ENCODE measurements at regions not wholly inside any gene's neighbourhood (a gene's known extent, or its start where the extent isn't known, plus 50 kb on each side); places are given as distances from the start of the nearest gene placed in this dataset.

DNA sequence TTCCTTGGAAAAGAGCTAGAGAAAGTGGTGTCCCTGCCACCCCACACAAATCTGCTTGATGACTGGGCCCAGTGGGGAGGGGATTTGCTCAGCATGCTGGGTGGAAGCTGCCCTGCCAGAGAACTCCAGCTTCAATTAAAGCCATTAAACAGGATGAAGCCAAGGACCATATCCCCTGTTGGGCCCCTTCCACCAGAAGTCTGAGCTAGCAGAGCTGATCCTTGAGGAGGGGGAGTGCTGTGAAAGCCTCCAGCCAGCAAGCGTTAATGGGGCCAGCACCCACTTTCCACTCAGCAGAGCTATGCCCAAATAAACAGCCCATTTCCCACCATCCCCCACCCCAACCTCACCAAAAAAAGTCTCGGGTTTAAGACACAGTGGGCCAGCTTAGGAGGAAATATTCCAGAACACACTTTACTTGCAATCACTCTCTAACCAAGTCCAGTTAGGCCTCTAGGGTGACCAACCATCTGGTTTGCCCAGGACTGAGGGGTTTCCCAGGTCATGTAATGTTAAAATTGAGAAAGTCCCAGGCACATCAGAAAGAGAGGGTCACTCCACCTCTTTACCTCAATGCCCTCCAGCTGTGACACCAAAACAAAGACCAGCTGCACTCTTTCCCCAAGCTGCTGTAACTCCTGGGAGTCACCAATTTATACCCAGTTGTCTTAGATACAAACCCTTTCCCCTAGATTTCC, 132.3 kb downstream of the FOXI3 start:
- DNase-seq (ENCODE audit: low spot score) (no peak), ATAC-seq (ENCODE audit: low FRiP score) (no peak)
- TF ChIP-seq, protein P1, sequence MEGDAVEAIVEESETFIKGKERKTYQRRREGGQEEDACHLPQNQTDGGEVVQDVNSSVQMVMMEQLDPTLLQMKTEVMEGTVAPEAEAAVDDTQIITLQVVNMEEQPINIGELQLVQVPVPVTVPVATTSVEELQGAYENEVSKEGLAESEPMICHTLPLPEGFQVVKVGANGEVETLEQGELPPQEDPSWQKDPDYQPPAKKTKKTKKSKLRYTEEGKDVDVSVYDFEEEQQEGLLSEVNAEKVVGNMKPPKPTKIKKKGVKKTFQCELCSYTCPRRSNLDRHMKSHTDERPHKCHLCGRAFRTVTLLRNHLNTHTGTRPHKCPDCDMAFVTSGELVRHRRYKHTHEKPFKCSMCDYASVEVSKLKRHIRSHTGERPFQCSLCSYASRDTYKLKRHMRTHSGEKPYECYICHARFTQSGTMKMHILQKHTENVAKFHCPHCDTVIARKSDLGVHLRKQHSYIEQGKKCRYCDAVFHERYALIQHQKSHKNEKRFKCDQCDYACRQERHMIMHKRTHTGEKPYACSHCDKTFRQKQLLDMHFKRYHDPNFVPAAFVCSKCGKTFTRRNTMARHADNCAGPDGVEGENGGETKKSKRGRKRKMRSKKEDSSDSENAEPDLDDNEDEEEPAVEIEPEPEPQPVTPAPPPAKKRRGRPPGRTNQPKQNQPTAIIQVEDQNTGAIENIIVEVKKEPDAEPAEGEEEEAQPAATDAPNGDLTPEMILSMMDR (IDR thresholded peaks at IDR 0.05) = no peak

DNA sequence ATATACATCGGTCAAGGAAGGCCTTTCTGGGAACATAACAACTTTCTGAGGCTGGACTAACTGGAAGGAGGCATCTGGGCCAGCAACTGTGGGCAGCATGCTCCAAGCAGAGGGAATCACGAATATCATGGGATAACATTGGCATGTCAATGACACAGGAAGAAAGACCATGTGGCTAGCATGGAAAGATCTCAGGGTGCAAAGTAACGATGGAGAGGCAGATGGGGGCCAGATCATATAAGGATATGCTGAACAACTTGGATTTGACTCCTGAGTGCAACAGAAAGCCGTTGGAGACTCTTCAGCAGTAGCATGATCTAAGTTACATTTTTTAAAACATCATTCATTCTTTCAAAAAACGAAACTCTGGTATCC, 133.6 kb downstream of the FOXI3 start:
- TF ChIP-seq, protein P1 (IDR thresholded peaks at IDR 0.05) = no peak
- ATAC-seq (ENCODE audit: low FRiP score) = no peak

DNA sequence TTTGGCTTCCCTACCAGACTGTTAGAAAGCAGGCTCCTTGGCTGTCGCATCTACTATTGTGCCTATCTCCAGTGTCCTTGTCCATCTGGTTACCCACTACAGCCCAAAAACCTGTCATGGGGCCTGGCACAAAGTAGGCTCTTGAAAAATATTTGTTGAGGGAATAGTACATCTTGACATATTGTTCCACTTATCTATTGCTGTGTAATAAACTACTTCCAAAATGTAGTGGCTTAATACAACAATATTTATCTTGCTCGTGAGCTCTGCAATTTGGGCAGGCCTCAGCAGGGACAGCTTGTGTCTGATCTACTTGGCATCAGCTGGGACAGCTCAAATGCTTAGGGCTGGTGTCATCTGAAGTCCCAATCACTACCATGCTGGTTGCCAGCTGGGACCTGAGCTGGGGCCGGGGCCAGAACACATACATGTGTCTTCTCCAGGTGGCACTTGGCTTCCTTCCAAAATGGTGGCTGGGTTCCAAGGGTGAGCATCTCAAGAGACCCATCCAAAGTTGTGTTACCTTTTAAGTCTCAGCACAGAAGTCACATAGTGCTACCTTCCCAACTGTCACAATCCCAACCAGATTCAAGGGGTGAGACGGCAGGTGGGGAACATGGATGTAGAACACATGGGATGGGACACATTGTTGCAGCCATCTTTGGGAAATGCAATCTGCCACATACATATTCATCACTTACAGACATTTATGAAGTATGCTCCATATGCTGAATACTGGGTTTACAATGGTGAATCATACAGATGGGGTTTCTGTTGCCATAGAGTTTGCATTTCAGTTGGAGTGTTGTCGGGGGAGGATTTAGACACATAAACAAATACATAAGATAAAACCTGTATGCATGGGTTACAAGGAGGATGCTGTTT, 134.2 kb downstream of the FOXI3 start:
- ATAC-seq (ENCODE audit: low FRiP score) = no peak
- TF ChIP-seq, protein P1 (IDR thresholded peaks at IDR 0.05) = no peak
- DNase-seq (ENCODE audit: low spot score) = no peak

More for the DNA sequence above, 133.6 kb downstream of the FOXI3 start:
- DNase-seq (ENCODE audit: low spot score) = no peak

DNA sequence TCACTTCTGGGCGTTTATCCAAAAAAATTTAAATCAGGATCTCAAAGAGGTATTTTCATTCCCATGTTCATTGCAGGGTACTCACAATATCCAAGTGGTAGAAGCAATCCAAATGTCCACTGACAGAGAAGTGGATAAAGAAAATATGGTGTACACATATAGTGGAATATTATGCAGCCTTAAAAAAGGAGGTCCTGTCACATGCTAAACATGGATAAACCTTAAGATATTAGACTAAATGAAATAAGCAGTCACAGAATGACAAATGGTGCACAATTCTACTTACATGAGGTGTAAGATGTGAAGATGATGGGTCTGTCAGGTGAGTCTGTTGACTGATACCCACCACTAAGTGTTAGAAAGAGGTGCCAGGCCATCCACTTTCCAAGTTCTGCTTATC, 140.6 kb downstream of the THNSL2 start:
- ATAC-seq (ENCODE audit: low FRiP score) (no peak), DNase-seq (ENCODE audit: low spot score) (no peak)
- TF ChIP-seq, protein P1 (IDR thresholded peaks at IDR 0.05) = no peak

DNA sequence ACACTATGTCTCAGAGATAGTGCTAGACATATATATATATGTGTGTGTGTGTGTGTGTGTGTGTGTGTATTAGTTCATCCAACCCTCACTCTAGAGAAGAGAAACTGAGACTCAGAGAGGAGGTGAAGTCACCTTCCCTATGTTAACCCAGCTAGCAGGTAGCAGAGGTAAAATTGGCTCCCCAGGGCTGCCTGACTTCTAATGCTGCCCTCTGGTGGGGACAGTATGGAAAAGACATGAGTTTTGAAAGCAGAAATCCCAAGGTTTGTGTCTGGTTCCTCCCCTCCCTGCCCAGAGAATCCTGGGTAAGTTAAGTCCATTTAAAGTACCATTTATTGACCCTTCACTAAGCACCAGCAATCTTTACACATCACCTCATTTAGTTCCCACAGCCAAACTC, 137.7 kb downstream of the THNSL2 start:
- DNase-seq (ENCODE audit: low spot score) (no peak), ATAC-seq (ENCODE audit: low FRiP score) (no peak)
- TF ChIP-seq, protein P1 (IDR thresholded peaks at IDR 0.05) = no peak

DNA sequence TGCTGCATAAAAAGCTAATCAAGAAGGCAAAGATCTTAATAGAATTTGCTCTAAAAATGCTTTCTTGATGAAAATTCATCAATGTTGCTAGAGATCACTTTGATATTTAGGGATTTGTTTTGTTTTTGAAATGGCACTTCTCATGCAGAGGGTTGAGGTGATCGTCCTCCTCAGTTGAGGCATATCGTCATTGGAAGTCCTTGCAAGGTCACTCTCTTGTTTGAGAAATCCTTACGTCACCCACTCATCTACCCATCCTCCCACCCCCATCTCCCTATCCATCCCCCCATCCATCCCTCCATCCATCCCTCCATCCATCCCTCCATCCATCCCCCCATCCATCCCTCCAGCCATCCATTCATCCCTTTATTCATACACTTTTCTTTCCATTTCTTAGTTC, 133.7 kb downstream of the THNSL2 start:
- ATAC-seq (ENCODE audit: low FRiP score) (no peak), DNase-seq (ENCODE audit: low spot score) (no peak)

More for the DNA sequence above, 133.7 kb downstream of the THNSL2 start:
- TF ChIP-seq, protein P1 (IDR thresholded peaks at IDR 0.05) = no peak

Data from omental fat pad (tissue), 3 donors.